Occipital lobe (tissue), 1 donor: ENCODE measurements at regions not wholly inside any gene's neighbourhood (a gene's known extent, or its start where the extent isn't known, plus 50 kb on each side); places are given as distances from the start of the nearest gene placed in this dataset.

Experiments used
- DNase-seq: peaks from one replicate; lab custom pipeline; 2025; lab: John Stamatoyannopoulos, UW

DNA sequence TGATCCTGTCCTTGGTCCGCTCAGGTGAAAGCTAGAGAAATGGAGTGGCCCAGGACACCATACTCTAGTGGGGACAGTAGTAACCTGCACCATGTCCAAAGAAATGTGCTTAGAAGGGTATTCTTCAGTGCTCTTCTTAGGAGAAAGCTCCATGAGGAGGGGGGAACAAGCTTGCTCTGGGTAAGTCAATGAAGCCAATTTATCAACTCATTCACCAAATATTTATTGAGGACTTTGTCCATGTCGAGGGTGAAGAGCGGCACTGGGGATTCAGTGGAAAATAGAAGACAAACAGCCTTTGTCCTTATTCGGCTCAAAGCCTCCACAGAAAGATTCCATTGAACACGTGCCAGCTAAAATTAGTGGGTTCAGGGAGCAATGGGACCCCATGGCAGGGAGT is 677.8 kb downstream of the BCL11B start:
- no peak for DNase-seq

GRCh38 chr14:98598576-98598975 is 673.4 kb downstream of the BCL11B start:
- no peak for DNase-seq

DNA sequence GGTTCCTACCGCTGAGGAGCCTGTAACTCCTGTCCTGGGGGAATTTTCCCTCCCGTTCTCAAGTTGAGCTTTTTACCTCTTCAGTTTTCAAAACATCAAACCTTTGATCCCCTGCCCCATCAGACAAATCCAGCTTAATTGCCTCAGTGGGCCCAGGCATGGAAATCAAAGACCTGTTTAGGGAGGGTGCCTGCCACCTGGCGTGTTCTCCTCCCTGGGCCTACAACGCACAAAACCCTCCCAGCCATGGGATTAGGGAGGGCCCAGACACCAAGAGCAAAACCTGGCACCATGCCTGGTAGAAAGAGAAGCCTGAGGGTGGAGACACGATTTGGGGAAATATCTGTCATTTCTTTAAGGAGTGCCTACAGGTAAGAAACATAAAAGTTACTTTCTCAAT is 672.9 kb downstream of the BCL11B start:
- DNase-seq: no peak

DNA sequence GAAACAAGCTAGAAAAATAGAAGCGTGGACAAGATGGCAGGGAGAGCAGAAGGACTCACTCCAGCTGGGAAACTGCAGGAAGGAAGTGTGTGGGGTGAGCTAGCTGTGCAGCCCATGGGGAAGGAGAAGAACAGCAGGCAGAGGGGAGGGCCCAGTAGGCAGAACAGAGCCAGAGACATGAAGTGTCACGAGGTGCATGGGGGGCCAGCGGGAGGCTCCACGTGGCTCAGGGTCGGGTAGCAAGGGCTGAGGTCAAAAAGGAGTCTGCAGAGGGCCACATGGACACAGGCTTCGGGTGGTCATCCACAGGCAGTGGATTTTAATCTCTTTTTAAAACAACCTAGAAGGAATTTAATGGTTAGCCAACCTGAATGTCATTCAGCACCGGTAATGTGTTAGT is 669.0 kb downstream of the BCL11B start:
- no peak for DNase-seq

- DNase-seq: no peak
Measured at GRCh38 chr14:98605043-98605442, 667.0 kb downstream of the BCL11B start.

DNA sequence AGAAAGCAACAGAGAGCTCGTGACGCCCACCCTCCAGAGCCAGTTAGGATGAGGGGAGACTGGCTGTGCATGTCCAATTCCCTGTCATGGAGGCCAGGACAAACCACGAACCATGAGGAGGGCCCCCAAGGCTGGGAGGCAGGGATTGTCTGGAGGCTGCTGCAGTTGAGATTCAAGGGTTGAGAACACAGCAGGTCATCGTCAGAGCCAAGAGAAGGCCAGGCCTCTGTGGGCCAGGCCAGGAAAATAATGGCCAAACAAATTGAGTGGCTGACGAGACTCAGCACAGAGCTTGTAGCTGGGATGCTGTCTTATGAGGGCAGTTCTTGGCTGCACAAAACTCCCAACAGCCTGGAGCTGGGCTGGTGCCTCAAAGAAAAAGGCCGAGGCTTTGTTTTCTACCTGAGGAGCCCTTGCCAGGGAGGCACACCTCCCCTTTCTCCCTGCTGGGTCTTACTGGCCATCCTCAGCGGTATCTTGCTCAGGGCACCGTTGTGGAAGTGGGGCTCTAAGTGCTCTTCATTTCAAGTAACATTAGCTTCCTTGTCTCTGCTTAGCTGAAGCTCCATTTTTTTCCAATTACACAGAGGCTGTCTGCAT is 665.9 kb downstream of the BCL11B start:
- DNase-seq: no peak

DNA sequence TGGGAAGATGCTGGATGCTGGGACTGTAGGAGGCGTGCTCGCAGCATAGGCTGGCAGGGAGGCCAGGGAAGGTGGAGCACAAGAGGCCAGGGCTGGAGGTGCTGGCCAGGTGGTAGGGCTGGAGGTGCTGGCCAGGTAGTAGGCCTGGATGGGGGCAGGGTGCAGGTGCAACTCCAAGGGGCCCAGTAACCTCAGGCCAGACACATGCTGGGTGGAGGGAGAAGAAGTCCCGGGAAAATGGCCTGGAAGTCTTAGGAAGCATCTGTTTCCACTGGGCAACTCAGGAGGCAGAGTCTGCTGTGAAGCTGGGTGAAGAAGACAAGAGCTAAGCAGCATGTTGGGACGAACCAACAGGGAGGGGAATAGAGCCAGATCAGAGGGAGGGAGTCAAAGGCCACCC is 665.2 kb downstream of the BCL11B start:
- DNase-seq: no peak

DNA sequence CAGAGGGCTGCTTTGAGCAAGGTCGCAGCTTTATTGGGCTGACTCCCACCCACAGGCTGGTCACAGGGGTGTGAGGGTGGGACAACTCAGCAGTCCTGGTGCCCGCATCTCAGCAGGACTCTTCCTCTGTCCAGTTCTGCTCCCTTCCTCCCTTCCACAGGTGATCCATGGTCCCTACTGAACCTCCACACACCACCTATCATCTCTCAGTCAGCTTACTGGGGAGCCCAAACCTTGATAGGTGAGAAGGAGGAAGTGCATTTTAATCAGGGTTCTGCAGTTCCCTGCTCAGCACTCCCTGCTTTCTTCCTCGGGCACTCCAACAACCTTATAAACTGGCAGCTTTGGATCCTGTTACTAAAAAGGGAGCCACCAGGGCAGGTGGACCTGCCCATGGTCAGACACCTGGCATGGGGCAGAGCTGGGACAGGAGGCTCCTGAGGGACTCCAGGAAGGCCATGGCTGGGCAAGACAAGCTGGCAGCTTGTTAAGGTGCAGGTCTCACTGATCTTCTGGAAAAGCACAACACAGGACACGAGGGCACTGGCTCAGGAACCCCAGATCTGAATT is 664.6 kb downstream of the BCL11B start:
- no peak for DNase-seq

- DNase-seq: no peak
Measured at GRCh38 chr14:98608071-98609060, 663.6 kb downstream of the BCL11B start.

DNA sequence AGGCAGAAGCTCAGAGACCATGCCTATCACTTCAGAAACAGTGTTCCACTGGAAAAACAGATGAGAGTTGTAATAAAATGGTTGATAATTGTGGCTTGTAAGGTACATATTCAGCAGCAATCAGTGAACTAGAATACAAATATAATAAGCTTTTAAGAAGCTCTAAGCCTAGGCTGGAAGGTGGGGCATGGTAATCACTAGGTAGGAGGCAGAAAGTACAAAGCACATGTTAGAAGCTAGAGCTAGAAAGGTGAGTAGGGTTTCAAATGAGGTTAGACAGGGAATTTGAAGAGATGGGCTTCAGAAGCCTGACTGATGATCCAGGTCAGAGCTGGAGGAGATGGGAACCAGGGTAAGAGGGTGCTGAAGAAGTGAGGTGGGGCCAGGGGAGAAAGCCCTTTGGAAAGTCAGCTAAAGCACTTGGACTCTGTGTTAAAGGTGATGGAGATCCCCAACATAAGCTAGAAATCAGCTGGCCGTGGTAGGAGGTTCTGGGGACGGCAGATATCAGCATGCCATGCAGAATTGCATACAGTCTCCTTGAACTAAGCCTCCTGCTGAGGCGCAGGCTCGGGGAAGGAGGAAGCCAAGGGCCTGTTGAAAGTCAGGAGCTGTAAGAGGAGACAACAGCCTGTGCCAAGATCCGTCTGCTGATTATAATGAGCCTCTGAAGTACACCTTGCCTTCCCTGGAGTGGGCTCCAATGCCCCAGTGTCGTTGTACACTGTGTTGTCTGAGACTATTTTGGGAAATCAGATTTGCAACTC is 659.4 kb downstream of the BCL11B start:
- no peak for DNase-seq

GRCh38 chr14:98614741-98615140 is 657.3 kb downstream of the BCL11B start:
- DNase-seq: no peak

GRCh38 chr14:98622208-98623051 is 649.6 kb downstream of the BCL11B start:
- no peak for DNase-seq

DNA sequence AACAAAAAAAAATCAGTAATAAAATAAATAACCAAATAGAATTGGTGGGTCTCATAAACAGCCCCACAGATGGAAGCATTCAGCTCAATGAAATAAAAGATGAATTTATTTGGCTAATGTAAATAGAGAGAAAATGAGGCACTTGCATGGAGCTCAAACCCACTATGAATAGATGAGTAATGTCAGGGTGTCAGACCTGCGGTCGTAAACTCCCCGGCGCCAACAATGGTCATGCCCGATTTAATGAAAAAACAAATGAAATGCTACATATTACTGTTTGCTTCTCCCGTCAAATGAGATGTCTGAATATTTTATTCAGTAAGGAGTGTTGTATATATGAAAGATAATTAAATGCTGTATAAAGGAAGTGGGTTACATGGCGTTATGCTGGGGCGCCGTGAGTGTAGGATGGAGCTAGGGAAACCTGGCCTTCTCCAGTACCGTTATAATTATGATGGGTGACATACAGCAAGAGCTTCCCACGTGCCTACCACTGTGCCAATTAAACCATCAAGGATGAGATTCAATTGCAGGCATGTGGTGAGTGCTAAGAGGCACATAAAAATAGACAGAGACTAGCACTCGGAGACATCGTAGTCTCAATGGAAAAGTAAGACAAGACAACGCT is 648.1 kb downstream of the BCL11B start:
- no peak for DNase-seq

DNA sequence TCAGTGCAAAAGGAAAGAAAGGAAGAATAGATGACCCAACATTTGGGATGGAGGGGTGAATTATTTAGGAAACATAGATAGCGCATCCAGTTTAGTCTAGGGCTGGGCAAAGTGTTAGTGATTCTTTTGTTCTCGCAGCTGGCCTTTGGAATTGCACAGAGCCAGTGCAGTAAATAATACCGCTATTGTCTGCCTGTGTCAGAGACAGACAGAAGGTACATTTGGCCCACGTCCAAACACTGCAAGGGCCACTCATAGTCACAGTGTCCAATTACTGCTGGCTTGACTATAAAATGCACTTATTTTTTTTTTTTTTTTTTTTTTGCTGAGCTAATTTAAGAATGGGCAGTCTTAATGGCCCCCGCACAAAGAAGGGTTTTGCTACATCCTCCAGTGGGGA is 638.6 kb downstream of the BCL11B start:
- DNase-seq: peak; percentile 29

DNA sequence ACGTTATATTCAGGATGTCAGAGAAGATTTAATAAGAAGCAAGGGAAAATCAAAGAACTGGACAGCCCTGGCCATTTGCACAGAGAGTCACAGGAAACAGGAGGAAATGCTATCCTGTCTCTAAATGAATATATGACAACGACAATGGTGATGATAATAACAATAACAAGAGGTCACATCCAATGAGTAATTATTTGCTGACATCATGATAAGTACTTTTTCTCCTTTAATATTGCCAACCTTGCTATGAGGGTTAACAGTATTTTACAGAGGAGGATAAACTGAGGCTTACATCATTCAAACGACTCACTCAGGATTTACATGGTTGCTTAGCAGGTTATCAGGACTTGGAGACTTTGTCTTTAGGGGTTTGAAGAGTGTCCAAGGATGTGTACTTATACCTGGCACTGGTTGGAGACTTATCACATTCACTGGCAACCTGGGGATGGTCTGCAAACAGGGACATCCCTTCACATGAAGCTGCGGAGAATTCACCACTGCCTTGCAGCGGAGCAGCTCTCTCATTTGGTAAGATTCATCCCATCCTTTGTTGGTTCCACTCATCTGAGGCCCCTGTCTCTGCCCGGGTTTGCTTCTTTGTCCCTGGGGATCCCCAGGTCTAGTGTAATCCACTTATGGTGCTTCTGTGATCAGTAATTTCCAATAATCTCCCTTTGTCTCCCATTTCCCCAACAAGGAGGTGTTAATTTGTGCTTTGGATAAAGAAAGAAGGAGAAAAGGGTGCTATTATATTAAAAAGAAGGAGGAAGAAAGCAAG is 637.8 kb downstream of the BCL11B start:
- no peak for DNase-seq

DNA sequence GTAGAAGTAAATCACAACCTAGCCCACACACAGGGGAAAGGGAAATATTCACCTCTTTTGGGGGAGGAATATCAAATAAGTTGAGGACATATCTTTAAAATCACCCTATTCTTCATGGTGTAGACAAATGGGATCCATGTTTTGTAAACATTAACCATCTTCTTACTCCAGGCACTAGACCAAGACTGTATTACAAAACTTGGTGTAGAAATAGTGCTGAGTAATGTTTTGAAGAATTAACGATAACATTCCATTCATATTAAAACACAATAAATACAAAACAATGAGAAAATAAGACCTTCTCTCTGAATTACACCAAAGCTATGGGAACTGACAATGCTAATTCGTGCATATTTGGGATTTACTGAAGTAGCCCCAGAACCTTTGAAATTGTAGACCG is 633.6 kb downstream of the BCL11B start:
- DNase-seq: no peak

GRCh38 chr14:98647754-98648153 is 624.2 kb downstream of the BCL11B start:
- no peak for DNase-seq

GRCh38 chr14:98651037-98651436 is 621.0 kb downstream of the BCL11B start:
- no peak for DNase-seq

- DNase-seq: no peak
Measured at GRCh38 chr14:98665007-98665406, 607.0 kb downstream of the BCL11B start.

DNA sequence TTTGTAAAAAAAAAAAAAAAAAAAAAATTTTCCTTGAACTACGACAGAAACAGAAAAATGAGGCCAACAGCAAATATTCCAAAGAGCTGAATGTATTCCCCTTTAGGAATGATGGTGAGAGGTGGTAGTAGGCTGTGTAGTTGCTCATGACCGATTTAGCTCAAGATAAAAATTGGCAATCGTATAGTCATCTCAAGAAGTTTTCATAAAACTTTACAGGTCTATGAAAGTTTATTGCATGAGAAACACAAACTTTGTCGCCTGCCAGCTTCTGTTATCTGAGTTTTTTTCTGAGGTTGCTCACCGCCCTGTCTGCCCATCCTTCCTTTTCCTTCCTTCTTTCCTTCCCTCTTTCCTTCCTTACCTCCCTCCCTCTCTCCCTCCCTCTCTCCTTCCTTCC is 605.5 kb downstream of the BCL11B start:
- DNase-seq: no peak
